ENCODE measurements at regions not wholly inside any gene's neighbourhood (a gene's known extent, or its start where the extent isn't known, plus 50 kb on each side); places are given as distances from the start of the nearest gene placed in this dataset.

GRCh38 chr6:146917182-146917581, 287.0 kb upstream of the STXBP5 start:
- H3K4me1 ChIP-seq (ENCODE audit: control insufficient read depth in 5 of 5, insufficient read depth in 5 of 5, low read length in 5 of 5) = peaks cover 3 to 19% (median 6%) of the 10 kb centered on the region in 5 donors
- WGBS, 2 donors = 71 to 90% methylated on average over 5 of the region's 5 CpGs
- no peak overlapping the region for H3K9ac ChIP-seq (ENCODE audit: insufficient read depth in 1 of 2, low read length in 2 of 2)
- H3K27ac ChIP-seq (ENCODE audit: low read depth in 1 of 2, low read length in 1 of 2) = no peak overlapping the region
- no peak for DNase-seq
- no peak for ATAC-seq (ENCODE audit: insufficient read depth, low FRiP score)
- H3K9me3 ChIP-seq (ENCODE audit: control insufficient read depth in 4 of 4, insufficient read depth in 3 of 4, low read length in 3 of 4) = no peaks in the 10 kb centered on the region
- TF ChIP-seq CTCF (IDR thresholded peaks at IDR 0.05; ENCODE audit: control extremely low read depth, extremely low read depth) = no peak
- no peaks in the 10 kb centered on the region for H3K36me3 ChIP-seq (ENCODE audit: control insufficient read depth in 4 of 4, insufficient read depth in 4 of 4, low read length in 4 of 4)
- H3K27me3 ChIP-seq (ENCODE audit: control insufficient read depth in 3 of 3, insufficient read depth in 3 of 3, low read length in 2 of 3) = no peaks in the 10 kb centered on the region
- H3K4me3 ChIP-seq = no peak overlapping the region

- Histone ChIP-seq H3K36me3 (ENCODE audit: control insufficient read depth in 4 of 4, insufficient read depth in 4 of 4, low read length in 4 of 4) (no peaks in the 10 kb centered on the region), H3K27ac (ENCODE audit: low read depth in 1 of 2, low read length in 1 of 2) (no peak overlapping the region), H3K4me3 (no peak overlapping the region), H3K27me3 (ENCODE audit: control insufficient read depth in 3 of 3, insufficient read depth in 3 of 3, low read length in 2 of 3) (no peaks in the 10 kb centered on the region), H3K9me3 (ENCODE audit: control insufficient read depth in 4 of 4, insufficient read depth in 3 of 4, low read length in 3 of 4) (no peaks in the 10 kb centered on the region), H3K4me1 (ENCODE audit: control insufficient read depth in 5 of 5, insufficient read depth in 5 of 5, low read length in 5 of 5) (peaks cover 3 to 19% (median 6%) of the 10 kb centered on the region in 5 donors), H3K9ac (ENCODE audit: insufficient read depth in 1 of 2, low read length in 2 of 2) (no peak overlapping the region)
- ATAC-seq (ENCODE audit: insufficient read depth, low FRiP score) (no peak), DNase-seq (no peak)
- no peak for TF ChIP-seq CTCF (IDR thresholded peaks at IDR 0.05; ENCODE audit: control extremely low read depth, extremely low read depth)
- 91 to 94% methylated on average over 1 of the region's 1 CpG for WGBS, 2 donors
Observed at GRCh38 chr6:146917979-146918378, 286.2 kb upstream of the STXBP5 start.

- TF ChIP-seq CTCF (IDR thresholded peaks at IDR 0.05; ENCODE audit: control extremely low read depth, extremely low read depth) = no peak
- no peak overlapping the region for H3K4me3 ChIP-seq
- ATAC-seq (ENCODE audit: insufficient read depth, low FRiP score) = no peak
- no peak overlapping the region for H3K9ac ChIP-seq (ENCODE audit: insufficient read depth in 1 of 2, low read length in 2 of 2)
- 95 to 98% methylated on average over 2 of the region's 2 CpGs for WGBS, 2 donors
- no peak for DNase-seq
- H3K27ac ChIP-seq (ENCODE audit: low read depth in 1 of 2, low read length in 1 of 2) = no peak overlapping the region
- no peaks in the 10 kb centered on the region for H3K27me3 ChIP-seq (ENCODE audit: control insufficient read depth in 3 of 3, insufficient read depth in 3 of 3, low read length in 2 of 3)
- no peaks in the 10 kb centered on the region for H3K9me3 ChIP-seq (ENCODE audit: control insufficient read depth in 4 of 4, insufficient read depth in 3 of 4, low read length in 3 of 4)
- H3K4me1 ChIP-seq (ENCODE audit: control insufficient read depth in 5 of 5, insufficient read depth in 5 of 5, low read length in 5 of 5) = peaks cover 0 to 11% (median 5%) of the 10 kb centered on the region in 5 donors
- H3K36me3 ChIP-seq (ENCODE audit: control insufficient read depth in 4 of 4, insufficient read depth in 4 of 4, low read length in 4 of 4) = no peaks in the 10 kb centered on the region
Observed at GRCh38 chr6:146919017-146919416, 285.2 kb upstream of the STXBP5 start.

GRCh38 chr6:146923205-146923833, 280.9 kb upstream of the STXBP5 start:
- no peak overlapping the region for H3K4me3 ChIP-seq
- no peaks in the 10 kb centered on the region for H3K36me3 ChIP-seq (ENCODE audit: control insufficient read depth in 4 of 4, insufficient read depth in 4 of 4, low read length in 4 of 4)
- H3K4me1 ChIP-seq (ENCODE audit: control insufficient read depth in 5 of 5, insufficient read depth in 5 of 5, low read length in 5 of 5) = no peaks in the 10 kb centered on the region
- ATAC-seq (ENCODE audit: insufficient read depth, low FRiP score) (no peak), DNase-seq (no peak)
- WGBS, 2 donors = 82 to 97% methylated on average over 2 of the region's 2 CpGs
- no peak overlapping the region for H3K27ac ChIP-seq (ENCODE audit: low read depth in 1 of 2, low read length in 1 of 2)
- no peak overlapping the region for H3K9ac ChIP-seq (ENCODE audit: insufficient read depth in 1 of 2, low read length in 2 of 2)
- no peaks in the 10 kb centered on the region for H3K9me3 ChIP-seq (ENCODE audit: control insufficient read depth in 4 of 4, insufficient read depth in 3 of 4, low read length in 3 of 4)
- no peaks in the 10 kb centered on the region for H3K27me3 ChIP-seq (ENCODE audit: control insufficient read depth in 3 of 3, insufficient read depth in 3 of 3, low read length in 2 of 3)
- TF ChIP-seq CTCF (IDR thresholded peaks at IDR 0.05; ENCODE audit: control extremely low read depth, extremely low read depth) = no peak

Measured in lung (tissue), 11 donors.